HCT116 (cell line): ENCODE measurements at regions not wholly inside any gene's neighbourhood (a gene's known extent, or its start where the extent isn't known, plus 50 kb on each side); places are given as distances from the start of the nearest gene placed in this dataset.

Source experiments
- ATAC-seq: fragments of 200-7000 bp; cut with Tn5 transposase; 2 replicates; pipeline ENCODE4 v1.9.1; 2020; ENCODE audit warnings: mild to moderate bottlenecking, moderate library complexity
- BruUV-seq: library from RNA; stranded (reverse); fragments of 400-500 nt; replicated peaks from 2 replicates; lab custom pipeline; 2021; lab: Mats Ljungman, UMichigan
- CTCF ChIA-PET: fragments of 300-600 bp; sonication (Branson Sonifier 250); formaldehyde crosslinking; loops from one replicate; lab custom pipeline; 2021; ENCODE audit warnings: antibody characterized with exemption; lab: Charles Lee
- POLR2A ChIA-PET: fragments of 300-600, 350-600 bp; sonication (Branson Sonifier 250); formaldehyde crosslinking; loops from one replicate; lab custom pipeline; 2021; ENCODE audit warnings: antibody characterized with exemption; lab: Charles Lee
- RAD21 ChIA-PET, 2 experiments: fragments of 300-600 bp; sonication (Branson Sonifier 250); formaldehyde crosslinking; loops; one replicate each; lab custom pipeline; 2023; ENCODE audit warnings: low total read pairs in 2 of 2; ENCODE audit not compliant: uncharacterized antibody in 2 of 2, unreplicated experiment in 2 of 2, low non-redundant PET in 1 of 2; lab: Charles Lee
- DNase-seq: peaks from one replicate; pipeline ENCODE4 v3.0.0-alpha.2; 2010; ENCODE audit warnings: low read depth, low spot score
- H2AFZ ChIP-seq: fragments of 200-600 bp; shearing (Covaris generic), sonication (generic); 2 replicates; pipeline ENCODE4 v1.6.1; 2017; ENCODE audit warnings: low read depth, mixed run types, mixed read lengths, antibody characterized with exemption, low read length; ENCODE audit not compliant: poor library complexity, severe bottlenecking
- H3K27ac ChIP-seq: 2 replicates; pipeline ENCODE4 v1.5.1; 2012; ENCODE audit warnings: low read depth, low read length
- H3K27me3 ChIP-seq: fragments of 200-600 bp; sonication (generic); 2 replicates; pipeline ENCODE4 v1.6.1; 2016; ENCODE audit warnings: mixed run types, low read length, mixed read lengths; ENCODE audit not compliant: insufficient read depth
- H3K36me3 ChIP-seq, 2 experiments: fragments of 200-500 bp in 1 of 2; fragments of 200-600 bp in 1 of 2; sonication (Bioruptor generic) in 1 of 2; sonication (generic) in 1 of 2; 2 replicates each; pipeline versions ENCODE4 v1.5.1 to v1.6.1; 2014 to 2016; ENCODE audit warnings: low read length in 2 of 2, inconsistent platforms in 1 of 2, mixed read lengths in 1 of 2, mixed run types in 1 of 2; ENCODE audit not compliant: insufficient read depth in 2 of 2, control insufficient read depth in 1 of 2
- H3K4me1 ChIP-seq, 2 experiments: fragments of 200-600 bp in 1 of 2; sonication (generic) in 1 of 2; 2 replicates each; pipeline versions ENCODE4 v1.5.1 to v1.6.1; 2012 to 2017; ENCODE audit warnings: low read length in 2 of 2, inconsistent platforms in 1 of 2, mild to moderate bottlenecking in 1 of 2, mixed read lengths in 1 of 2, mixed run types in 1 of 2, moderate library complexity in 1 of 2; ENCODE audit not compliant: insufficient read depth in 2 of 2, control insufficient read depth in 1 of 2
- H3K4me2 ChIP-seq: fragments of 200-600 bp; sonication (generic); 2 replicates; pipeline ENCODE4 v1.6.1; 2017; ENCODE audit warnings: mixed run types, low read length, mixed read lengths
- H3K4me3 ChIP-seq, 2 experiments: fragments of 200-600 bp in 1 of 2; sonication (generic) in 1 of 2; replicated peaks in 1 of 2; 2 replicates each; pipeline ENCODE4 v1.5.1; 2011 to 2016; ENCODE audit warnings: low read length in 2 of 2, control low read depth in 1 of 2, low read depth in 1 of 2, mild to moderate bottlenecking in 1 of 2, mixed read lengths in 1 of 2, mixed run types in 1 of 2
- H3K79me2 ChIP-seq: fragments of 200-600 bp; sonication (generic); 2 replicates; pipeline ENCODE4 v1.6.1; 2017; ENCODE audit warnings: mild to moderate bottlenecking, mixed run types, low read length, moderate library complexity, mixed read lengths; ENCODE audit not compliant: insufficient read depth
- H3K9ac ChIP-seq: fragments of 200-600 bp; sonication (generic); 2 replicates; pipeline ENCODE4 v1.6.1; 2016; ENCODE audit warnings: low read length, mixed read lengths
- H3K9me2 ChIP-seq: fragments of 200-600 bp; sonication (generic), shearing (Covaris generic); 2 replicates; pipeline ENCODE4 v1.6.1; 2017; ENCODE audit warnings: mixed run types, mild to moderate bottlenecking, moderate library complexity; ENCODE audit not compliant: insufficient read depth
- H3K9me3 ChIP-seq, 2 experiments: fragments of 200-500 bp in 1 of 2; fragments of 200-600 bp in 1 of 2; sonication (Bioruptor generic) in 1 of 2; sonication (generic) in 1 of 2; 2 replicates each; pipeline ENCODE4 v1.6.1; 2014 to 2017; ENCODE audit warnings: low read length in 2 of 2, mixed read lengths in 2 of 2, inconsistent platforms in 1 of 2, low read depth in 1 of 2, mild to moderate bottlenecking in 1 of 2, mixed run types in 1 of 2, moderate library complexity in 1 of 2; ENCODE audit not compliant: control insufficient read depth in 1 of 2, insufficient read depth in 1 of 2
- H4K20me1 ChIP-seq: fragments of 200-600 bp; sonication (generic), shearing (Covaris generic); 2 replicates; pipeline ENCODE4 v1.6.1; 2017; ENCODE audit warnings: mixed run types, mild to moderate bottlenecking, moderate library complexity; ENCODE audit not compliant: insufficient read depth
- CBX3 ChIP-seq: IDR thresholded peaks from 2 replicates; pipeline ENCODE4 v1.6.1; 2012; ENCODE audit warnings: low read depth
- CEBPB ChIP-seq: IDR thresholded peaks from 2 replicates; pipeline ENCODE4 v1.6.1; 2012; ENCODE audit warnings: low read depth
- EZH2 ChIP-seq: fragments of 200-600 bp; sonication (generic); IDR thresholded peaks from 2 replicates; pipeline ENCODE4 v1.6.1; 2017; ENCODE audit warnings: antibody characterized with exemption, mixed run types
- FOSL1 ChIP-seq: IDR thresholded peaks from 2 replicates; pipeline ENCODE4 v1.6.1; 2012; ENCODE audit warnings: low read depth
- JUND ChIP-seq: IDR thresholded peaks from 2 replicates; pipeline ENCODE4 v1.6.1; 2012
- POLR2A ChIP-seq: IDR thresholded peaks from 2 replicates; pipeline ENCODE4 v1.7.0; 2011; ENCODE audit warnings: borderline replicate concordance; ENCODE audit not compliant: insufficient read depth, insufficient read length; ENCODE audit errors: extremely low read depth
- POLR2AphosphoS5 ChIP-seq: IDR thresholded peaks from 2 replicates; pipeline ENCODE4 v1.6.1; 2011; ENCODE audit warnings: mild to moderate bottlenecking, low read depth, low read length, moderate library complexity
- RAD21 ChIP-seq: IDR thresholded peaks from 2 replicates; pipeline ENCODE4 v1.6.1; 2012; ENCODE audit warnings: low read depth, mild to moderate bottlenecking
- REST ChIP-seq: IDR thresholded peaks from 2 replicates; pipeline ENCODE4 v1.6.1; 2012; ENCODE audit warnings: low read depth
- SIN3A ChIP-seq: IDR thresholded peaks from 2 replicates; pipeline ENCODE4 v1.6.1; 2012; ENCODE audit warnings: low read depth
- SP1 ChIP-seq: IDR thresholded peaks from 2 replicates; pipeline ENCODE4 v1.6.1; 2012; ENCODE audit warnings: low read depth
- SRF ChIP-seq: IDR thresholded peaks from 2 replicates; pipeline ENCODE4 v1.6.1; 2012; ENCODE audit warnings: low read depth
- TCF7L2 ChIP-seq: IDR thresholded peaks from 2 replicates; pipeline ENCODE4 v1.7.0; 2011; ENCODE audit warnings: borderline replicate concordance, inconsistent platforms; ENCODE audit not compliant: insufficient read depth, insufficient read length; ENCODE audit errors: extremely low read depth
- YY1 ChIP-seq: IDR thresholded peaks from 2 replicates; pipeline ENCODE4 v1.6.1; 2011; ENCODE audit warnings: low read length, low read depth, moderate library complexity, mild to moderate bottlenecking; ENCODE audit not compliant: insufficient replicate concordance; ENCODE audit errors: extremely low read depth
- ZBTB33 ChIP-seq: IDR thresholded peaks from 2 replicates; pipeline ENCODE4 v1.6.1; 2011; ENCODE audit warnings: mild to moderate bottlenecking, low read length, moderate library complexity; ENCODE audit not compliant: insufficient replicate concordance; ENCODE audit errors: extremely low read depth
- ZFX ChIP-seq: fragments of 450-650 bp; IDR thresholded peaks from 2 replicates; pipeline ENCODE4 v1.6.1; 2017
- ZNF274 ChIP-seq: fragments of 200-500 bp; sonication (Bioruptor generic); IDR thresholded peaks from 2 replicates; pipeline ENCODE4 v1.6.1; 2014; ENCODE audit warnings: mild to moderate bottlenecking, low read depth, low read length, inconsistent platforms
- intact Hi-C: fragments of 100-400 bp; cut with micrococcal nuclease; formaldehyde crosslinking; loops from 2 replicates; pipeline ENCODE4 v1.10.0; 2022
- TF ChIP-seq, protein P1 (sequence below), 3 experiments: fragments of 200-600 bp in 1 of 3; sonication (generic) in 1 of 3; IDR thresholded peaks in 2 of 3; conservative IDR thresholded peaks in 1 of 3; 2 replicates each; pipeline ENCODE4 v1.5.1; 2012 to 2017; ENCODE audit warnings: low read depth in 2 of 3, low read length in 2 of 3, antibody characterized with exemption in 1 of 3, borderline replicate concordance in 1 of 3, control low read depth in 1 of 3, mild to moderate bottlenecking in 1 of 3, mixed read lengths in 1 of 3, mixed run types in 1 of 3, moderate library complexity in 1 of 3; ENCODE audit not compliant: insufficient read depth in 1 of 3
- TF ChIP-seq, protein P2 (sequence below): IDR thresholded peaks from 2 replicates; pipeline ENCODE4 v1.6.1; 2012
- TF ChIP-seq, protein P3 (sequence below): IDR thresholded peaks from 2 replicates; pipeline ENCODE4 v1.6.1; 2012

DNA sequence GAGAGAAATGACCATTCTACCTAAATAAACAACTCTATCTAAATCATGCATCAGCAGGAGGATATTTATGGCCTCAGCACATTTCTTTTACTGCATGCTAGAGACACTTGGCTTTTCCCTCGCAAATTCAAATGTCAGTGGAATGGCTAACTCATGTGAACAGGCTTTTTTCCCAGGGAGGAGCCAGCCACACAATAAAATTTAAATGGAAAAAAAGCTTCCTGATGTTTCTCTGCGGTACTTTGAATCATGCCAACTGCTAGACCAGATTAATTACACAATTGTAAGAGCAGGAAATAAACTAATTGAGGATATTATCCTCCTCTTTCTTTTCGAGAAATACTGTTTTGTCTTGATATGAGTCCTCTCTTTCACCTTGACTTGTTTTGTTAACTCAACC lies 676.3 kb downstream of the IRS1 start:
- ChIA-PET CTCF (no interaction called here), RAD21 (no interaction called here), POLR2A (no interaction called here)
- no peaks in the 10 kb centered on the region for H3K36me3 ChIP-seq
- H3K79me2 ChIP-seq: peaks cover 24% of the 10 kb centered on the region
- peaks cover 68 to 91% of the 10 kb centered on the region in 2 experiments for H3K4me1 ChIP-seq
- no peak for TF ChIP-seq REST
- no peak for TF ChIP-seq RAD21
- TF ChIP-seq POLR2A: no peak
- TF ChIP-seq, protein P1, sequence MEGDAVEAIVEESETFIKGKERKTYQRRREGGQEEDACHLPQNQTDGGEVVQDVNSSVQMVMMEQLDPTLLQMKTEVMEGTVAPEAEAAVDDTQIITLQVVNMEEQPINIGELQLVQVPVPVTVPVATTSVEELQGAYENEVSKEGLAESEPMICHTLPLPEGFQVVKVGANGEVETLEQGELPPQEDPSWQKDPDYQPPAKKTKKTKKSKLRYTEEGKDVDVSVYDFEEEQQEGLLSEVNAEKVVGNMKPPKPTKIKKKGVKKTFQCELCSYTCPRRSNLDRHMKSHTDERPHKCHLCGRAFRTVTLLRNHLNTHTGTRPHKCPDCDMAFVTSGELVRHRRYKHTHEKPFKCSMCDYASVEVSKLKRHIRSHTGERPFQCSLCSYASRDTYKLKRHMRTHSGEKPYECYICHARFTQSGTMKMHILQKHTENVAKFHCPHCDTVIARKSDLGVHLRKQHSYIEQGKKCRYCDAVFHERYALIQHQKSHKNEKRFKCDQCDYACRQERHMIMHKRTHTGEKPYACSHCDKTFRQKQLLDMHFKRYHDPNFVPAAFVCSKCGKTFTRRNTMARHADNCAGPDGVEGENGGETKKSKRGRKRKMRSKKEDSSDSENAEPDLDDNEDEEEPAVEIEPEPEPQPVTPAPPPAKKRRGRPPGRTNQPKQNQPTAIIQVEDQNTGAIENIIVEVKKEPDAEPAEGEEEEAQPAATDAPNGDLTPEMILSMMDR (IDR thresholded peaks at IDR 0.05 in 2 of 3, conservative IDR thresholded peaks at IDR 0.05 in 1 of 3; ENCODE audit: borderline replicate concordance in 1 of 3, insufficient read depth in 1 of 3, low read depth in 2 of 3, low read length in 2 of 3): no peak
- no peak for TF ChIP-seq CBX3
- TF ChIP-seq SRF: no peak
- peak; percentile 52 for TF ChIP-seq SP1
- no peak for TF ChIP-seq SIN3A
- TF ChIP-seq ZNF274: no peak
- TF ChIP-seq ZBTB33: no peak
- no peak for TF ChIP-seq YY1
- TF ChIP-seq CEBPB: no peak
- TF ChIP-seq, protein P2, sequence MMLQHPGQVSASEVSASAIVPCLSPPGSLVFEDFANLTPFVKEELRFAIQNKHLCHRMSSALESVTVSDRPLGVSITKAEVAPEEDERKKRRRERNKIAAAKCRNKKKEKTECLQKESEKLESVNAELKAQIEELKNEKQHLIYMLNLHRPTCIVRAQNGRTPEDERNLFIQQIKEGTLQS: no peak
- TF ChIP-seq JUND: 0 out of 2 replicates have a peak, but pooled peaks have one; percentile 18
- TF ChIP-seq POLR2AphosphoS5: no peak
- TF ChIP-seq FOSL1: no peak
- TF ChIP-seq, protein P3, sequence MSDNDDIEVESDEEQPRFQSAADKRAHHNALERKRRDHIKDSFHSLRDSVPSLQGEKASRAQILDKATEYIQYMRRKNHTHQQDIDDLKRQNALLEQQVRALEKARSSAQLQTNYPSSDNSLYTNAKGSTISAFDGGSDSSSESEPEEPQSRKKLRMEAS: 0 out of 2 replicates have a peak, but pooled peaks have one; percentile 25
- TF ChIP-seq TCF7L2: peak; percentile 85
- no peak for TF ChIP-seq EZH2
- no peak for TF ChIP-seq ZFX
- H3K9ac ChIP-seq: peak overlapping the region; percentile 71
- H3K4me2 ChIP-seq: no peak overlapping the region
- H3K9me3 ChIP-seq: no peaks in the 10 kb centered on the region
- peak overlapping the region; percentile 95 for H3K27ac ChIP-seq
- intact Hi-C loops: loop anchor here (10.0 kb wide), 1 partner anchor 982 kb away; no protein-coding TSS in a partner anchor
- H3K27me3 ChIP-seq: no peaks in the 10 kb centered on the region
- H2AFZ ChIP-seq: no peak overlapping the region
- H3K9me2 ChIP-seq: no peaks in the 10 kb centered on the region
- no peaks in the 10 kb centered on the region for H4K20me1 ChIP-seq
- ATAC-seq: no peak
- no peak for DNase-seq
- no TSS peak for BruUV-seq
- no peak overlapping the region for H3K4me3 ChIP-seq
